DMS 273 (cell line): ENCODE measurements at regions not wholly inside any gene's neighbourhood (a gene's known extent, or its start where the extent isn't known, plus 50 kb on each side); places are given as distances from the start of the nearest gene placed in this dataset.
"Not testable (repeated sequence)": the region's sequence is repeated elsewhere in the genome, so short reads cannot be mapped to it uniquely, and the experiment has no call there.

ENCODE experiments used
- DNase-seq: peaks from one replicate; lab custom pipeline; 2025; ENCODE audit not compliant: unreplicated experiment; lab: John Stamatoyannopoulos, UW

DNA sequence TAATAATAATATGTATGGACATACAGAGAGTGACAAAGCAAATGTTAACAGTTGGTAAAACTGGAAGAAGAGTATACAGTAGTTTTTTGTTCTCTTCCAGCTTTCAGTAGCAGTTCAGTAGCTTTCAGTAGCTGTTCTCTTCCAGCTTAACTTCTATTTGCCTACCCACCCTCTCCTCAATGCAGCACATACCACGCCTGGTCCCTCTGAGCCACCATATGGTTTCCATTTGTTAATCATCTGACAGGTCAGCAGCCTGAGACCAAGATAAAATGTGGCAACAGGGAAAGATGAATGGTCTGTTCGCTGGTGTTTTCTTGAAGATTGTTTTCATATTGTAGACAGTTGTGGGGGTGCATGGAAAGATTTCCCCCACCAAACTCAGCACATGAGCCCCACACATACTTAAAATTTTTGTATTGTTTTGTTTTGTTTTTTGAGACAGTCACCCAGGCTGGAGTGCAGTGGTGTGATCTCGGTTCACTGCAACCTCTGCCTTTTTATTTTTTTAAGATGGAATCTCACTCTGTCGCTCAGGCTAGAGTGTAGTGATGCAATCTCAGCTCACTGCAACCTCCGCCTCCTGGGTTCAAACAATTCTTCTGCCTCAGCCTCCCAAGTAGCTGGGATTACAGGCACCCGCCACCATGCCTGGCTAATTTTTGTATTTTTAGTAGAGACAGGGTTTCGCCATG lies 56.8 kb downstream of the ATP6V0E2 start:
- peak; percentile 71 for DNase-seq

DNA sequence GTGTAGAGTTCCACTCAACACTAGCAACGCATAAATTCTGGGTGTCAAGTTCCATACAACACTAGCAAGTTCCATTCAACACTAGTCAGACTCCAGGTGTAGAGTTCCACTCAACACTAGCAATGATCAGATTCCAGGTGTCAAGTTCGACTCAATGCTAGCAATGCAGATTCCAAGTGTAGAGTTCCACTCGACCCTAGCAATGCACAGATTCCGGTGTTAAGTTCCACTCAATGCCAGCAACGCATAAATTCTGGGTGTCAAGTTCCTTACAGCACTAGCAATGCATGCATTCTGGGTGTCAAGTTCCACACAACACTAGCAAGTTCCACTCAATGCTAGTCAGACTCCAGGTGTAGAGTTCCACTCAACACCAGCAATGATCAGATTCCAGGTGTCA lies 60.0 kb downstream of the ATP6V0E2 start:
- not testable (repeated sequence) for DNase-seq

- DNase-seq = not testable (repeated sequence)
Observed at GRCh38 chr7:149947346-149947745, 73.6 kb downstream of the ATP6V0E2 start.

- DNase-seq = not testable (repeated sequence)
Observed at GRCh38 chr7:149948444-149948843, 74.7 kb downstream of the ATP6V0E2 start.

DNA sequence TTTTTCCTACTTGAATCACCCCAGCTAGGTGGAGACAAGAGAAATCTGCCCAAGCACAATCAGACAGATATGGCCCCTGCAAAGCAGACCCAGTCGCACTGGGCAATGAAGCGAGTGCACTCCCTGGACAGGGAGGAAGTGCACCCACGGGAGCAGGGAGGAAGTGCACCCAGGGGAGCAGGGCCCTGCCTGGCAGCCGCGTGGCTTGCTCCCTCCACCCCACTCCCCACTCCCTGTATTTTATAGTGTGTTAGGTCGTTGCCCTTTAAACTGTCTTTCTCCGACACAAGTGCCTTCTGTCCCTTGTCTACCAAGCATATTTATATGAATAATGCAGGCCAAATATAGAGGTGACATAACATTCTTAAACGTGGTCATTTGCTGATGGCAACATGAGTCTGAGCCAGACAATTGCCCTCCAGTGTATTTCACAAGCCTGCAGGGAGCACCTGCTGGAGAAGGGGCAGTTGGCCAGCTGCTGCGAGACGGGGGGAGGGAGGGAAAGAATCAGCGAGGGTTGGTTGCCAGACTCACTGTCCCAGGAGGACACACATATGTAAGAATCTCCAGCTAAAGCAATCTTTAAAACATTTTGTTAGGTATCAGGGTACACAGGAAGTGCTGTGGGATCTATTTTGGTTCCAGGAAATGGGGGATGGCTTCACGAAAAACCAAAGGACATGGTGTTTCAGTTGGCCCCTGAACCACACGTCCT lies 76.3 kb downstream of the ATP6V0E2 start:
- peak; percentile 64 for DNase-seq

GRCh38 chr7:149950578-149950924 lies 76.8 kb downstream of the ATP6V0E2 start:
- DNase-seq = not testable (repeated sequence)

DNA sequence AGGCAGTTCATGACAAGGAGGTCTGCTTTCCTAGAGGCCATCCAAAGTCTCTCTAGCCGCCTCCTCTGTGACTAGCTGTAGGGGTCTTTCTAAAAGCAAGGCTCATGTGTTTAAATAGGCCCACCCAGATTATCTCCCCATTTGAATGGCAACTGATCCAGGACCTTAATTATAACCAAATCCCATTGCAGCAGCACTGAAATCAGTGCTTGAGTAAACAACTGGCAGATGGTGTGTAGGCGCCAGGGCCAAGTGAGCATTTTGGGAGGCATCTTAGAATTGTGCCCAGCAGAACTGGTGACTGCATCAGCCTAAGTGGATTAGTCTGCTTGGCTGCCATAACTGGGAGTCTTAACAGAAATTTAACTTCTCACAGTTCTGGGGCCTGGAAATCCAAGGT lies 77.8 kb downstream of the ATP6V0E2 start:
- DNase-seq = peak; percentile 89

DNA sequence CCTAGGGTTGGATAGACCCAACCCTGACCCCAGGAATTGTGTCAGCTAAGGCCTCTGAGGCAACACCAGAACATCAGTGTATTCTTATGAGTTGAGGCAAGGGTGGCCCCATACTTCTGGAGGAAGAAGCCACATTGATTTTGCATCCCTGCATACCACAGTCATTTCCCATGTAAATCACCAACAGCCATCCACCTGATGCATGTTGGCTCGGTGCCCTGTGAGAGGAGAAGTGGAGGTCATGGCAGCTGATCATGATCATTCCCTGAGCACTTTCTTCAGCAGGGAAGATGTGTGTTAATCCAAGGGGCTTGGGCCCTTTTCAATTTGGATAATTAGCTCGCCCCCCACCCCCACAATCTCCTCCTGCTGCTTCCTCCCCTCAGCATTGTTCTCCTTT lies 85.1 kb downstream of the ATP6V0E2 start:
- DNase-seq = peak; percentile 68

DNA sequence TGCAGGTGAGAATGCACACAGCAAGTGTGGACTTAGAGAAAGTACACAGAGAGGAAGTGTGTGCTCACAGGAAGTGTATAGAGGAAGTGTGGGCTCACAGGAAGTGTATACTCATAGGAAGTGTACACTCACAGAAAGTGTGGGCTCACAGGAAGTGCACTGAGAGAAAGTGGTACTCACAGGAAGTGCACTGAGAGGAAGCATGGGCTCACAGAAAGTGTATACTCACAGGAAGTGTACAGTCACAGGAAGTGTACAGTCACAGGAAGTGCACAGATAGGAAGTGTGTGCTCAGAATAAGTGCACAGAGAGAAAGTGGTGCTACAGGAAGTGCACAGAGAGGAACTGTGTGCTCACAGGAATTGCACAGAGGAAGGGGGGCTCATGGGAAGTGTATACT lies 87.1 kb downstream of the ATP6V0E2 start:
- DNase-seq = peak; percentile 22

DNA sequence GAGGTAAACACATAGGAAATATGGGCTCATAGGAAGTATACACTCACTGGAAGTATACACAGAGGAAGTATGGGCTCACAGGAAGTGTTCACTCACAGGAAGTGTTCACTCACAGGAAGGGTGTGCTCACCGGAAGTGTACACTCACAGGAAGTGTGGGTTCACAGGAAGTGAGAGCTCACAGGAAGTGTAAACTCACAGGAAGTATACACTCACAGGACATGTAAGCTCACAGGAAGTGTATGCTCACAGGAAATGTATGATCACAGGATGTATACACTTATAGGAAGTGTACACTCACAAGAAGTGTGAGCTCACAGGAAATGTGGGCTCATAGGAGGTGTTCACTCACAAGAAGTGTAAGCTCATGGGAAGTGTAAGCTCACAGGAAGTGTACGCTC lies 88.1 kb downstream of the ATP6V0E2 start:
- DNase-seq = not testable (repeated sequence)

- not testable (repeated sequence) for DNase-seq
Observed at GRCh38 chr7:149962685-149963319, 89.0 kb downstream of the ATP6V0E2 start.

DNA sequence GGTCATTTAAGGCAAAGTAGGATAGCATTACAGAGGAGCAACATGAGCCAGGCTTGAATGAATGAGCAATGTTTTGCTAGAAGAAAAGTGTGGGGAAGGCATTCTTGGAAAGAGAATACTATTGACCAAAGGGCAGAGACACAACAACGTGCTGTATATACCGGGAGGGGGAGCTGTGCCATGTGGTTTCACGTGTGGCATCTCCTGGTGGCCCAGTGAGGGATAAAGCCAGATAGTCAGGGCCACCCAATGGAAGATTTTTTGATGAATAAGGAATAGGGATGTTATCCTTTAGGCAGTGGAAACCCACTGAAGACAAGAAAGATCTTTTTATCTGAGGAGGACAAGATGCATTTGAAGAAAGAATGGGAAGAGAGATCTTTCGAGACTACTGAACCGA lies 90.2 kb downstream of the ATP6V0E2 start:
- DNase-seq = not testable (repeated sequence)

GRCh38 chr7:149966444-149966843 lies 92.7 kb downstream of the ATP6V0E2 start:
- not testable (repeated sequence) for DNase-seq

DNA sequence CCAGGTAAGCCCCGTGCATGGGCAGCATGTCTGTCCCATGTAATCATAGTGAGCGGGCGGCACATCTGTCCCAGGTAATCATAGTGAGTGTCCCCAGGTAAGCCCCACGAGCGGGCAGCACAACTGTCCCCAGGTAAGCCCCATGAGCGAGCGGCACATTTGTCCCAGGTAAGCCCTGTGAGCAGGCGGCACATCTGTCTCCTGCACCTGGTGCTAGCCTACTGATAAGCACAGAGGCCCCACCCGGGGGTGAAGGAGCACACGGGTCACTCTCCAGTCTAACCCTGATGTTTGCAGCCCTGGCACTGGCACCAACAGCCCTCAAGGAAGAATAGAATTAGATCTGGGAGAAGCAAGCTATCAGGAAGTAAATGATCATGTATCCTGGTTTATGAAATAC lies 99.2 kb downstream of the ATP6V0E2 start:
- DNase-seq = not testable (repeated sequence)

DNA sequence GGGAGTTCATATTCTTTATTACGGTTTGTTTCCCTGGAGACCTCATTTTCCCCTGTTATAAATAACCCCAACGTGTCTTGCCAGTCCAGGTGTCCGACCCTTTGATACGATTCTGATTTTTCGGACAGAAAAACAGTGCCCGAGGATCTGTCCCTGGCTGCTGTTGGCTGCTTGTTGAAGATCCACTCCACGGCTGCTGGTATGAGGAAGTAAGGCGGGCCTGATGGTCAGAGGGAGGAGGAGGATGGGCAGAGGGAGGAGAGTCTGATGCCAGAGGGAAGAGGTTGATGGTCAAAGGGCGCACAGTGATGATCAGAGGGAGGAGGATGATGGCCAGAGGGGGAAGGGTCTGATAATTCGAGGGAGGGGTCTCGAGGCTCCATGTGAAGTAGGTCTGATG lies 99.9 kb downstream of the ATP6V0E2 start:
- not testable (repeated sequence) for DNase-seq

DNA sequence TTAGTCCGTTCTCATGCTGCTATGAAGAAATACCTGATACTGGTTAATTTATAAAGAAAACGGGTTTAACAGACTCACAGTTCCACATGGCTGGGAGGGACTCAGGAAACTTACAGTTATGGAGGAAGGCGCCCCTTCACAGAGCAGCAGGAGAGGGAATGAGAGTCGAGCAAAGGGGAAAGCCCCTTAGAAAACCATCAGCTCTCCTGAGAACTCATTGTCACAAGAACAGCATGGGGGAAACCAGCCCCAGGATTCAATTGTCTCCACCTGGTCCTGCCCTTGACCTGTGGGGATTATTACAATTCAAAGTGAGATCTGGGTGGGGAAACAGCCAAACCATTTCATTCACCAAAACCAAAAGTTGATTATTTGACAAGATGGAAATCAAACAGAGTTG lies 101.8 kb downstream of the ATP6V0E2 start:
- not testable (repeated sequence) for DNase-seq

GRCh38 chr7:149978537-149978936 lies 104.8 kb downstream of the ATP6V0E2 start:
- not testable (repeated sequence) for DNase-seq

DNA sequence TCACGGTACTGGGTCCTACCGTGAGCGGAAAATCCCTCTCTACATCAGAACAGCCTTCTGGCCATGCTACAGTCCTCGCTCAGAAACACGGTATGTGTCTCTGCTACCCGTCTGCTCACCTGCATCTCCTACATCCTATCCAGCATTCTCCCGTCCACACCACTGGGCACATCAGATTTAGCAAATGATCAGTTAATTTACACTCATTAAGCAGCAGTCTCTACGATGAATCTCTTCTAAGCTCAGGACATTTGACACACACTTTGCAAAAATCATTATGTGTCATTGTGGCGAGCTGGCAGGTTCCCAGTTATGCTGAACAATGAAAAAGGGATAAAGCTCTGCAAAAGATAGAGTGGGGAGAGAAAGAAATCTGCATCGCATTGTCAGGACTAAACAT lies 105.2 kb downstream of the ATP6V0E2 start:
- DNase-seq = not testable (repeated sequence)

GRCh38 chr7:149982537-149983112 lies 108.9 kb downstream of the ATP6V0E2 start:
- DNase-seq = not testable (repeated sequence)

GRCh38 chr7:149986866-149987265 lies 113.1 kb downstream of the ATP6V0E2 start:
- DNase-seq = not testable (repeated sequence)

DNA sequence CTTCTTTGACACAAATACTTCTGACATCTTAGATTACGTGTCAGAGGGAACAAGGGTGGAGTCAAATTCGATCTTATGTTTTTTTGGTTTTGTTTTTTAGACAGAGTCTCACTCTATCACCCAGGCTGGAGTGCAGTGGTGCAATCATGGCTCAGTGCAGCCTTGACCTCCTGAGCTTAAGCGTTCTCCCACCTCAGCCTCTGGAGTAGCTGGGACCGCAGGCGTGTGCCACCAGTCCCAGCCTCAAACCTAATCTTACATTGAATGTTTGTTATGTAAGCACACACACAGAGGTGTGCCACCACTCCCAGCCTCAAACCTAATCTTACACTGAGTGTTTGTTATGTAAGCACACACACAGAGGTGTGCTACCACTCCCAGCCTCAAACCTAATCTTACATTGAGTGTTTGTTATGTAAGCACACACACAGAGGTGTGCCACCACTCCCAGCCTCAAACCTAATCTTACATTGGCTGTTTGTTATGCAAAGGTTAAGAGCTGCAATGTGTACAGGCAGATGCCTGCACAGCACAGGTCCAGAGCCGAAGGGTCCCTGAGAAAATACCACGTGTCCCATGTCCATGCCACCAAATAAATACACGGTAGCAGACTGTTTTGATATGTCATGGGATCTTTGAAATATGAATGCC lies 118.0 kb downstream of the ATP6V0E2 start:
- not testable (repeated sequence) for DNase-seq
